HEK293 (cell line): ENCODE measurements at regions not wholly inside any gene's neighbourhood (a gene's known extent, or its start where the extent isn't known, plus 50 kb on each side); places are given as distances from the start of the nearest gene placed in this dataset.

Experiments
- CTCF ChIP-seq: fragments of 450-650 bp; formaldehyde crosslinking; IDR thresholded peaks from 2 replicates; pipeline ENCODE4 v1.5.1; 2016; ENCODE audit warnings: missing biosample characterization, missing genetic modification characterization
- HOXD13 ChIP-seq: sonication (generic); formaldehyde crosslinking; IDR thresholded peaks from 2 replicates; pipeline ENCODE4 v1.8.0; 2022; ENCODE audit warnings: missing genetic modification reagents, borderline replicate concordance
- OVOL3 ChIP-seq: fragments of 450-650 bp; formaldehyde crosslinking; IDR thresholded peaks from 2 replicates; pipeline ENCODE4 v1.5.1; 2016; ENCODE audit warnings: missing biosample characterization, missing genetic modification characterization
- SCRT1 ChIP-seq: fragments of 450-650 bp; formaldehyde crosslinking; IDR thresholded peaks from 2 replicates; pipeline ENCODE4 v1.5.1; 2016; ENCODE audit warnings: missing biosample characterization, missing genetic modification characterization, borderline replicate concordance
- ZBTB8A ChIP-seq: fragments of 450-650 bp; formaldehyde crosslinking; IDR thresholded peaks from 2 replicates; pipeline ENCODE4 v1.5.1; 2016; ENCODE audit warnings: missing biosample characterization, missing genetic modification characterization
- ZNF214 ChIP-seq: fragments of 450-650 bp; formaldehyde crosslinking; IDR thresholded peaks from 2 replicates; pipeline ENCODE4 v1.5.1; 2017; ENCODE audit warnings: missing biosample characterization, mild to moderate bottlenecking, missing genetic modification characterization, borderline replicate concordance
- ZNF223 ChIP-seq: fragments of 450-650 bp; formaldehyde crosslinking; IDR thresholded peaks from 2 replicates; pipeline ENCODE4 v1.5.1; 2016; ENCODE audit warnings: missing biosample characterization, missing genetic modification characterization
- ZNF23 ChIP-seq: fragments of 450-650 bp; formaldehyde crosslinking; IDR thresholded peaks from 2 replicates; pipeline ENCODE4 v1.5.1; 2016; ENCODE audit warnings: missing biosample characterization, missing genetic modification characterization, borderline replicate concordance
- ZNF24 ChIP-seq: fragments of 450-650 bp; formaldehyde crosslinking; IDR thresholded peaks from 2 replicates; pipeline ENCODE4 v1.5.1; 2016; ENCODE audit warnings: missing biosample characterization, missing genetic modification characterization
- ZNF449 ChIP-seq: fragments of 450-650 bp; formaldehyde crosslinking; IDR thresholded peaks from 2 replicates; pipeline ENCODE4 v1.5.1; 2017; ENCODE audit warnings: missing biosample characterization, mild to moderate bottlenecking, missing genetic modification characterization, moderate library complexity
- ZNF76 ChIP-seq: fragments of 450-650 bp; formaldehyde crosslinking; IDR thresholded peaks from 2 replicates; pipeline ENCODE4; 2016; ENCODE audit warnings: low read depth, missing biosample characterization, missing genetic modification characterization, borderline replicate concordance

- TF ChIP-seq CTCF (tag by site-specific recombination) (no peak), ZNF214 (no peak), HOXD13 (CRISPR knock-in tag) (no peak), ZNF24 (tag by site-specific recombination) (no peak), ZBTB8A (tag by site-specific recombination) (no peak), ZNF223 (no peak), ZNF449 (tag by site-specific recombination) (no peak), ZNF76 (tag by site-specific recombination) (no peak), SCRT1 (no peak), ZNF23 (no peak), OVOL3 (tag by site-specific recombination) (no peak)
These were observed 92.2 kb upstream of the GABRG2 start for GRCh38 chr5:161975350-161975749.
